Nephron progenitor cell (in vitro differentiated cells): ENCODE measurements at regions not wholly inside any gene's neighbourhood (a gene's known extent, or its start where the extent isn't known, plus 50 kb on each side); places are given as distances from the start of the nearest gene placed in this dataset.
"Not testable (repeated sequence)": the region's sequence is repeated elsewhere in the genome, so short reads cannot be mapped to it uniquely, and the experiment has no call there.

Experiments
- DNase-seq: peaks from one replicate; pipeline ENCODE4 v3.0.0; 2021
- H3K27ac Mint-ChIP-seq: 2 replicates; pipeline ENCODE4 v1.8.0; 2021; ENCODE audit warnings: mild to moderate bottlenecking, moderate library complexity, mixed read lengths
- H3K27me3 Mint-ChIP-seq: 2 replicates; pipeline ENCODE4 v1.8.0; 2021; ENCODE audit warnings: mild to moderate bottlenecking, low read depth, mixed read lengths; ENCODE audit not compliant: poor library complexity
- H3K36me3 Mint-ChIP-seq: 2 replicates; pipeline ENCODE4 v1.8.0; 2021; ENCODE audit warnings: low read depth, mixed read lengths
- H3K4me1 Mint-ChIP-seq: 2 replicates; pipeline ENCODE4 v1.8.0; 2021; ENCODE audit warnings: mixed read lengths
- H3K4me3 Mint-ChIP-seq: 2 replicates; pipeline ENCODE4 v1.8.0; 2021; ENCODE audit warnings: mild to moderate bottlenecking, moderate library complexity, mixed read lengths
- H3K9me3 Mint-ChIP-seq: 2 replicates; pipeline ENCODE4 v1.8.0; 2021; ENCODE audit warnings: mild to moderate bottlenecking, moderate library complexity, mixed read lengths
- CTCF ChIP-seq: fragments of 200-600 bp; sonication (generic); IDR thresholded peaks from 2 replicates; pipeline ENCODE4 v1.5.0; 2021; ENCODE audit warnings: antibody characterized with exemption

- Mint-ChIP-seq H3K9me3 (no peaks in the 10 kb centered on the region), H3K36me3 (no peaks in the 10 kb centered on the region), H3K4me3 (no peak overlapping the region), H3K4me1 (peaks cover 11% of the 10 kb centered on the region), H3K27me3 (peaks cover 6% of the 10 kb centered on the region), H3K27ac (peak overlapping the region; percentile 50)
- TF ChIP-seq CTCF = no peak
- DNase-seq = no peak
Measured at GRCh38 chr10:3636356-3637181, 148.4 kb downstream of the KLF6 start.

- H3K4me1 Mint-ChIP-seq = peaks cover 11% of the 10 kb centered on the region
- H3K36me3 Mint-ChIP-seq = no peaks in the 10 kb centered on the region
- no peaks in the 10 kb centered on the region for H3K9me3 Mint-ChIP-seq
- H3K27ac Mint-ChIP-seq = no peak overlapping the region
- H3K4me3 Mint-ChIP-seq = no peak overlapping the region
- peaks cover 3% of the 10 kb centered on the region for H3K27me3 Mint-ChIP-seq
- no peak for DNase-seq
- no peak for TF ChIP-seq CTCF
Measured at GRCh38 chr10:3635697-3636096, 149.3 kb downstream of the KLF6 start.

GRCh38 chr10:3635211-3635671 lies 149.8 kb downstream of the KLF6 start:
- peaks cover 11% of the 10 kb centered on the region for H3K4me1 Mint-ChIP-seq
- peaks cover 1% of the 10 kb centered on the region for H3K27me3 Mint-ChIP-seq
- no peak for DNase-seq
- no peaks in the 10 kb centered on the region for H3K36me3 Mint-ChIP-seq
- no peak overlapping the region for H3K27ac Mint-ChIP-seq
- no peak overlapping the region for H3K4me3 Mint-ChIP-seq
- TF ChIP-seq CTCF = no peak
- no peaks in the 10 kb centered on the region for H3K9me3 Mint-ChIP-seq

GRCh38 chr10:3634646-3635045 lies 150.4 kb downstream of the KLF6 start:
- peaks cover 11% of the 10 kb centered on the region for H3K4me1 Mint-ChIP-seq
- H3K4me3 Mint-ChIP-seq, H3K27ac Mint-ChIP-seq, H3K9me3 Mint-ChIP-seq, H3K27me3 Mint-ChIP-seq, H3K36me3 Mint-ChIP-seq, DNase-seq: not testable (repeated sequence)

GRCh38 chr10:3631701-3632330 lies 153.2 kb downstream of the KLF6 start:
- H3K27ac Mint-ChIP-seq = no peak overlapping the region
- H3K4me3 Mint-ChIP-seq = no peak overlapping the region
- TF ChIP-seq CTCF = no peak
- no peaks in the 10 kb centered on the region for H3K9me3 Mint-ChIP-seq
- no peaks in the 10 kb centered on the region for H3K36me3 Mint-ChIP-seq
- no peaks in the 10 kb centered on the region for H3K27me3 Mint-ChIP-seq
- DNase-seq = no peak
- peaks cover 3% of the 10 kb centered on the region for H3K4me1 Mint-ChIP-seq

GRCh38 chr10:3631291-3631690 lies 153.7 kb downstream of the KLF6 start:
- no peak for DNase-seq
- peaks cover 3% of the 10 kb centered on the region for H3K4me1 Mint-ChIP-seq
- no peaks in the 10 kb centered on the region for H3K36me3 Mint-ChIP-seq
- H3K4me3 Mint-ChIP-seq = no peak overlapping the region
- H3K9me3 Mint-ChIP-seq = no peaks in the 10 kb centered on the region
- no peak for TF ChIP-seq CTCF
- no peak overlapping the region for H3K27ac Mint-ChIP-seq
- no peaks in the 10 kb centered on the region for H3K27me3 Mint-ChIP-seq
